GM12892 (cell line): ENCODE measurements at regions not wholly inside any gene's neighbourhood (a gene's known extent, or its start where the extent isn't known, plus 50 kb on each side); places are given as distances from the start of the nearest gene placed in this dataset.

ENCODE experiments used
- POLR2A ChIP-seq: IDR thresholded peaks from 2 replicates; pipeline ENCODE4 v1.6.1; 2011; ENCODE audit warnings: low read depth, low read length, control low read depth
- POLR2AphosphoS5 ChIP-seq: IDR thresholded peaks from 2 replicates; pipeline ENCODE4 v1.6.1; 2011; ENCODE audit warnings: low read depth, low read length, control low read depth

DNA sequence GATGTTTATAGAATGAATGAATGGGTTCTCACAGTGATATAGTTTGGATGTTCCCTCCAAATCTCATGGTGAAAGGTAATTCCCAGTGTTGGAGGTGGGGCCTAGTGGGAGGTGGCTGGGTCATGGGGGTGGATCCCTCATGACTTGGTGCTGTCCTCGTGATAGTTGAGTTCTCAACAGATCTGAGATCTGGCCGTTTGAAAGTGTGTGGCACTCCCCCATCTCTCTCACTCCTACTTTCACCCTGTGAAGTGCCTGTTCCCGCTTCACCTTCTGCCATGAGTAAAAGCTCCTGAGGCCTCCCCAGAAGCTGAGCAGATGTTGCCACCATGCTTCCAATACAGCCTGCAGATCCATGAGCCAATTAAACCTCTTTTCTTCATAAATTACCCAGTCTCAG, 170.8 kb upstream of the LINGO1 start:
- no peak for TF ChIP-seq POLR2A
- no peak for TF ChIP-seq POLR2AphosphoS5
